ENCODE measurements at regions not wholly inside any gene's neighbourhood (a gene's known extent, or its start where the extent isn't known, plus 50 kb on each side); places are given as distances from the start of the nearest gene placed in this dataset.

DNA sequence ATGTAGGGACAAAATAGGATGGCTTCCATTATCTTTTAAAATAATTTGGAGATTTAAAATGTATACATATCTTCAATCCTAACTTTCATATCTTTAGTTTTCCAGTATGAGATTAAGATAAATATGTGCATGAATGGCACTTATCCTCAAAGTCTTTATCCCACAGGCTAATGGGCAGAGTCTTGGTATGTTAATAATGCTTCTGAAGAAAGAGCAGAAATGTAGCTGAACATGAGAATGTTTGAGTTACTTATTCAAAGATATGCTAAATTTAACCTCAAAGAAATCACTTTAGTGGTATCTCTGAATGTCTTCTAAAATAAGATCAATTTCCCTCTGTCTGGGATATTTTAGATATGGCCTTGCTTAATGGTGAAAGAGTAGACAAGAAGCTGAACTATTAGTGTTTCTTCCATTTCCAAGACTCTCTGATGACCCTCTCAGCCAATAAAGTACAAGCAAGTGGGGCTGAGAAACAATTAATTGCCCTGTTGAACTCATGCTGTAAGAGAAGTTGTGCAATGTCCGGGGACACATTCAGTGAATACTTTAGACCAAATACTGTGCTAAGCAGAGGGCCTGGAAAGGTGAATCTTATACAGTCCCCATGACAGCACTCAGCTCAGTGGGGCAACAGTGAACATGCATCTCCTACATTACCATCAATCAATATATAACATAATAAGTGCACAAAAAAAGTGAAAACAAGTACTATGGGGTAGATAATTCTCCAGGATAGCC is 50.0 kb upstream of the ADAMTSL1 start:
- Histone ChIP-seq H3K9me1 (ENCODE audit: control insufficient read depth, insufficient read depth, low read length) (no peaks in the 10 kb centered on the region), H4K20me1 (replicated peaks; ENCODE audit: control insufficient read depth, insufficient read depth, low read length) (no peaks in the 10 kb centered on the region), H2AFZ (ENCODE audit: low read depth, low read length) (no peak overlapping the region), H3K4me2 (ENCODE audit: insufficient read depth, low read length) (no peak overlapping the region), H3K9ac (ENCODE audit: insufficient read depth in 1 of 2, low read depth in 2 of 2, low read length in 2 of 2) (no peak overlapping the region), H3K27ac (ENCODE audit: extremely low read depth, low read depth, low read length) (no peak overlapping the region), H3K36me3 (ENCODE audit: control insufficient read depth, insufficient read depth, low read length) (no peaks in the 10 kb centered on the region), H3K9me3 (replicated peaks; ENCODE audit: control insufficient read depth, insufficient read depth, low read depth, low read length) (no peaks in the 10 kb centered on the region), H3K79me2 (ENCODE audit: control insufficient read depth, insufficient read depth, low read length) (no peaks in the 10 kb centered on the region), H3K4me3 (no peak overlapping the region), H3K27me3 (ENCODE audit: control insufficient read depth in 2 of 2, insufficient read depth in 2 of 2, low read length in 2 of 2) (no peaks in the 10 kb centered on the region), H3K4me1 (replicated peaks in 1 of 2; ENCODE audit: control insufficient read depth in 2 of 2, insufficient read depth in 2 of 2, low read length in 2 of 2) (no peaks in the 10 kb centered on the region)
- intact Hi-C loops (cut with micrococcal nuclease), result no loop called here
- DNase-seq (ENCODE audit: extremely low read depth in 1 of 4, low spot score in 3 of 4), result no peak
- ATAC-seq, result no peak
- 0% methylated on average over 1 of the region's 1 CpG for WGBS (ENCODE audit: insufficient coverage, low coverage, missing lambda C conversion rate)
- in situ Hi-C loops (cut with MboI), result no loop called here
- TF ChIP-seq CCNT2 (IDR thresholded peaks at IDR 0.05; ENCODE audit: borderline replicate concordance, extremely low read depth, insufficient read length, low read depth, low read length) (no peak), SMARCA5 (IDR thresholded peaks at IDR 0.05) (no peak), ZNF551 (CRISPR knock-in tag; IDR thresholded peaks at IDR 0.05) (no peak), NEUROD1 (IDR thresholded peaks at IDR 0.05; ENCODE audit: borderline replicate concordance, low read depth, low read length, partially characterized antibody) (no peak)
- FAIRE-seq, result no peak
- BruUV-seq (replicated peaks), result no TSS peak
- ChIA-PET CTCF (ENCODE audit: low intra/inter-chr PET ratio) (no interaction called here), POLR2A (no interaction called here)

Data from K562 (cell line).